Erythroblast (primary cell): ENCODE measurements at regions not wholly inside any gene's neighbourhood (a gene's known extent, or its start where the extent isn't known, plus 50 kb on each side); places are given as distances from the start of the nearest gene placed in this dataset.

Experiments used
- GATA1 ChIP-seq: IDR thresholded peaks from 2 replicates; pipeline ENCODE4 v1.6.1; 2011; ENCODE audit warnings: low read depth, mild to moderate bottlenecking, control low read depth, low read length, moderate library complexity
- POLR2A ChIP-seq: IDR thresholded peaks from 2 replicates; pipeline ENCODE4 v1.6.1; 2011; ENCODE audit warnings: mild to moderate bottlenecking, low read length

GRCh38 chr10:130934293-130935127, 377.0 kb downstream of the TCERG1L start:
- TF ChIP-seq POLR2A (no peak), GATA1 (no peak)
